Liver (tissue), 8 donors: ENCODE measurements at regions not wholly inside any gene's neighbourhood (a gene's known extent, or its start where the extent isn't known, plus 50 kb on each side); places are given as distances from the start of the nearest gene placed in this dataset.

Experiments used
- DNase-seq: peaks from one replicate; pipeline ENCODE4 v3.0.0-alpha.2; 2017; ENCODE audit warnings: low spot score
- H3K27ac ChIP-seq, 2 donors: one replicate each; pipeline ENCODE4 v1.7.0; 2013; ENCODE audit warnings: inconsistent platforms in 2 of 2, low read length in 2 of 2, control low read depth in 1 of 2, low read depth in 1 of 2, mild to moderate bottlenecking in 1 of 2
- H3K27me3 ChIP-seq, 4 donors: one replicate each; pipeline versions ENCODE4 v1.6.1 to v1.7.0; 2013; ENCODE audit warnings: low read length in 3 of 4, inconsistent platforms in 1 of 4, mild to moderate bottlenecking in 1 of 4, moderate library complexity in 1 of 4; ENCODE audit not compliant: control insufficient read depth in 4 of 4, insufficient read depth in 4 of 4
- H3K36me3 ChIP-seq, 4 donors: one replicate each; pipeline versions ENCODE4 v1.6.1 to v1.7.0; 2013; ENCODE audit warnings: low read length in 3 of 4, mild to moderate bottlenecking in 3 of 4, low read depth in 1 of 4, moderate library complexity in 1 of 4; ENCODE audit not compliant: control insufficient read depth in 4 of 4, insufficient read depth in 3 of 4
- H3K4me1 ChIP-seq, 4 donors: one replicate each; pipeline versions ENCODE4 v1.6.1 to v1.7.0; 2013; ENCODE audit warnings: low read length in 3 of 4, mild to moderate bottlenecking in 3 of 4, moderate library complexity in 1 of 4; ENCODE audit not compliant: control insufficient read depth in 4 of 4, insufficient read depth in 4 of 4
- H3K4me3 ChIP-seq, 3 donors: one replicate each; pipeline versions ENCODE4 v1.6.1 to v1.7.0; 2013; ENCODE audit warnings: low read length in 3 of 3, control low read depth in 1 of 3, low read depth in 1 of 3, mild to moderate bottlenecking in 1 of 3
- H3K9ac ChIP-seq, 2 donors: one replicate each; pipeline ENCODE4 v1.7.0; 2013; ENCODE audit warnings: low read length in 2 of 2, mild to moderate bottlenecking in 2 of 2, moderate library complexity in 2 of 2, control low read depth in 1 of 2, low read depth in 1 of 2
- H3K9me3 ChIP-seq, 4 donors: one replicate each; pipeline versions ENCODE4 v1.6.1 to v1.7.0; 2013; ENCODE audit warnings: low read length in 3 of 4; ENCODE audit not compliant: control insufficient read depth in 4 of 4
- ATF3 ChIP-seq: IDR thresholded peaks from 2 replicates; pipeline ENCODE4 v1.6.1; 2016; ENCODE audit warnings: antibody characterized with exemption
- CTCF ChIP-seq: fragments of 150-350 bp; IDR thresholded peaks from 2 replicates; pipeline ENCODE4 v1.5.1; 2017; ENCODE audit warnings: improper control_type of control experiment, low read depth, low read length; ENCODE audit not compliant: missing input control
- EGR1 ChIP-seq, 2 donors: IDR thresholded peaks; 2 replicates each; pipeline ENCODE4 v1.6.1; 2016 to 2018; ENCODE audit warnings: antibody characterized with exemption in 2 of 2, low read depth in 2 of 2
- FOXA2 ChIP-seq: IDR thresholded peaks from 2 replicates; pipeline ENCODE4 v1.6.1; 2016; ENCODE audit warnings: antibody characterized with exemption
- GABPA ChIP-seq, 2 donors: IDR thresholded peaks in 1 of 2; conservative IDR thresholded peaks in 1 of 2; 2 replicates each; pipeline ENCODE4 v1.6.1; 2016; ENCODE audit warnings: antibody characterized with exemption in 2 of 2, mild to moderate bottlenecking in 1 of 2, moderate library complexity in 1 of 2
- HNF4A ChIP-seq, 2 donors: conservative IDR thresholded peaks; 2 replicates each; pipeline ENCODE4 v1.6.1; 2016; ENCODE audit warnings: antibody characterized with exemption in 2 of 2, mild to moderate bottlenecking in 2 of 2
- HNF4G ChIP-seq: IDR thresholded peaks from 2 replicates; pipeline ENCODE4 v1.6.1; 2016; ENCODE audit warnings: antibody characterized with exemption
- JUND ChIP-seq, 2 donors: IDR thresholded peaks; 2 replicates each; pipeline ENCODE4 v1.6.1; 2016; ENCODE audit warnings: antibody characterized with exemption in 2 of 2
- MAX ChIP-seq: IDR thresholded peaks from 2 replicates; pipeline ENCODE4 v1.6.1; 2016; ENCODE audit warnings: antibody characterized with exemption
- NR2F2 ChIP-seq: IDR thresholded peaks from 2 replicates; pipeline ENCODE4 v1.6.1; 2016; ENCODE audit warnings: antibody characterized with exemption
- RAD21 ChIP-seq, 2 donors: IDR thresholded peaks; 2 replicates each; pipeline ENCODE4 v1.6.1; 2016; ENCODE audit warnings: antibody characterized with exemption in 2 of 2, mild to moderate bottlenecking in 2 of 2
- RXRA ChIP-seq, 2 donors: IDR thresholded peaks; 2 replicates each; pipeline ENCODE4 v1.6.1; 2017 to 2018; ENCODE audit warnings: antibody characterized with exemption in 2 of 2, mild to moderate bottlenecking in 1 of 2
- SP1 ChIP-seq: IDR thresholded peaks from 2 replicates; pipeline ENCODE4 v1.6.1; 2018; ENCODE audit warnings: antibody characterized with exemption, mild to moderate bottlenecking
- TAF1 ChIP-seq: conservative IDR thresholded peaks from 2 replicates; pipeline ENCODE4 v1.6.1; 2016; ENCODE audit warnings: antibody characterized with exemption, mild to moderate bottlenecking
- YY1 ChIP-seq: IDR thresholded peaks from 2 replicates; pipeline ENCODE4 v1.6.1; 2016; ENCODE audit warnings: antibody characterized with exemption, mild to moderate bottlenecking
- WGBS: extraction: QIAGEN DNeasy Blood & Tissue Kit; methylation state at CpG from one replicate; pipeline ENCODE4 v1.1.7; 2013; 5-methylcytosine and 5-hydroxymethylcytosine counted together
- TF ChIP-seq, protein P1 (sequence below): IDR thresholded peaks from 2 replicates; pipeline ENCODE4 v1.6.1; 2016; ENCODE audit warnings: antibody characterized with exemption
- donor health status: healthy.
- donor health status: healthy.
- donor health status: healthy.
- donor health status: healthy.
- donor health status: healthy.

DNA sequence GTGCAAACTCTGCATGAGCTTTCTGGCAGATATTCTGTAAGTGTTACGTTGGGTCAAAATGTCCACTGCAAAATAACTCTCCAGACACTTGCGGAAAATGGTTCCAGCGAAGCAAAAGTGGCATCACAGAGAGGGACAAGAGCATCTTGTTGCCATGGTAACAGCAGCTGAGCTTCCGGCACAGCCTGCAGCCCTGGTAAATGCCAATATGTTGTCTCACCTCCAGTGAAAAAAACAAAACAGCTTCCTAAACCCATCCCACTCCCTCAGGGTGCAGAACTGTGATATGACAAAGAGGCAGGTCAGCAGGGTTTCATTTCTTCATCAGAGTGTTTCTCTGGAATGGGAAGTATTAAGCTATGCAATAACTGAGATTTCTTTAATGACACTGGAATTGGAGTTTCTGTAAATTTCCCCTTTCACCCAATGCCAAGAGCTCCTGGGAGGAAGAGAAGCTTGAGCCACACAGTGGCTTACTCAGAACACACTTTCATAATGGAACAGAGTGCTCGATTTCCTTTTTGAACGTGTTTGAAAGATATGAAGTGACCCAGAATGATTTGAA is 65.6 kb downstream of the FOXI2 start:
- Histone ChIP-seq H3K27ac (no peak overlapping the region), H3K9ac (no peak overlapping the region), H3K36me3 (no peaks in the 10 kb centered on the region), H3K4me3 (no peak overlapping the region), H3K9me3 (no peaks in the 10 kb centered on the region), H3K4me1 (no peaks in the 10 kb centered on the region), H3K27me3 (peaks cover 0 to 4% (median under 1%) of the 10 kb centered on the region in 4 donors)
- TF ChIP-seq FOXA2 (no peak), EGR1 (IDR thresholded peaks at IDR 0.05; ENCODE audit: low read depth in 2 of 2) (no peak), RAD21 (IDR thresholded peaks at IDR 0.05) (no peak), NR2F2 (no peak), MAX (no peak), SP1 (no peak), CTCF (no peak)
- TF ChIP-seq, protein P1, sequence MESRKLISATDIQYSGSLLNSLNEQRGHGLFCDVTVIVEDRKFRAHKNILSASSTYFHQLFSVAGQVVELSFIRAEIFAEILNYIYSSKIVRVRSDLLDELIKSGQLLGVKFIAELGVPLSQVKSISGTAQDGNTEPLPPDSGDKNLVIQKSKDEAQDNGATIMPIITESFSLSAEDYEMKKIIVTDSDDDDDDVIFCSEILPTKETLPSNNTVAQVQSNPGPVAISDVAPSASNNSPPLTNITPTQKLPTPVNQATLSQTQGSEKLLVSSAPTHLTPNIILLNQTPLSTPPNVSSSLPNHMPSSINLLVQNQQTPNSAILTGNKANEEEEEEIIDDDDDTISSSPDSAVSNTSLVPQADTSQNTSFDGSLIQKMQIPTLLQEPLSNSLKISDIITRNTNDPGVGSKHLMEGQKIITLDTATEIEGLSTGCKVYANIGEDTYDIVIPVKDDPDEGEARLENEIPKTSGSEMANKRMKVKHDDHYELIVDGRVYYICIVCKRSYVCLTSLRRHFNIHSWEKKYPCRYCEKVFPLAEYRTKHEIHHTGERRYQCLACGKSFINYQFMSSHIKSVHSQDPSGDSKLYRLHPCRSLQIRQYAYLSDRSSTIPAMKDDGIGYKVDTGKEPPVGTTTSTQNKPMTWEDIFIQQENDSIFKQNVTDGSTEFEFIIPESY = no peak
- 59% methylated on average over 6 of the region's 6 CpGs for WGBS
- DNase-seq = no peak

- WGBS = 82% methylated on average over 8 of the region's 8 CpGs
- TF ChIP-seq SP1 (no peak), RXRA (IDR thresholded peaks at IDR 0.05) (no peak), MAX (no peak), EGR1 (IDR thresholded peaks at IDR 0.05; ENCODE audit: low read depth in 2 of 2) (no peak), HNF4G (no peak), ATF3 (no peak), TAF1 (no peak), HNF4A (conservative IDR thresholded peaks at IDR 0.05) (no peak), CTCF (no peak), FOXA2 (no peak), GABPA (IDR thresholded peaks at IDR 0.05 in 1 of 2, conservative IDR thresholded peaks at IDR 0.05 in 1 of 2) (no peak), RAD21 (IDR thresholded peaks at IDR 0.05) (no peak), NR2F2 (no peak), JUND (IDR thresholded peaks at IDR 0.05) (no peak), YY1 (no peak)
- Histone ChIP-seq H3K4me1 (no peaks in the 10 kb centered on the region), H3K27me3 (peaks cover 0 to 6% (median under 1%) of the 10 kb centered on the region in 4 donors), H3K4me3 (no peak overlapping the region), H3K27ac (no peak overlapping the region), H3K9ac (no peak overlapping the region), H3K36me3 (no peaks in the 10 kb centered on the region), H3K9me3 (peaks cover 0 to 6% (median 2%) of the 10 kb centered on the region in 4 donors)
- no peak for DNase-seq
Measured at GRCh38 chr10:127804696-127805095, 67.7 kb downstream of the FOXI2 start.
